ENCODE measurements at regions not wholly inside any gene's neighbourhood (a gene's known extent, or its start where the extent isn't known, plus 50 kb on each side); places are given as distances from the start of the nearest gene placed in this dataset.
A peak's percentile ranks its signal among the peaks of the same experiment; 100 is the strongest.

- Histone ChIP-seq H3K4ac (ENCODE audit: low read depth, low read length) (no peak overlapping the region), H2BK12ac (ENCODE audit: insufficient read length, low read depth, low read length) (no peak overlapping the region), H2AFZ (ENCODE audit: low read length) (no peak overlapping the region), H4K8ac (replicated peaks; ENCODE audit: insufficient read length, low read depth, low read length) (no peak overlapping the region), H3K9me3 (ENCODE audit: control insufficient read depth, low read depth, low read length) (no peaks in the 10 kb centered on the region), H4K91ac (ENCODE audit: insufficient read length, low read depth, low read length) (no peak overlapping the region), H3K23ac (ENCODE audit: insufficient read length, low read depth, low read length) (no peak overlapping the region), H3K18ac (ENCODE audit: insufficient read length, low read depth, low read length) (no peak overlapping the region), H2BK20ac (ENCODE audit: low read depth, low read length, poor library complexity, severe bottlenecking) (no peak overlapping the region), H3K4me2 (ENCODE audit: insufficient read depth, insufficient read length, low read length) (no peak overlapping the region), H3K79me1 (ENCODE audit: insufficient read depth, low read depth, low read length, poor library complexity, severe bottlenecking) (no peaks in the 10 kb centered on the region), H4K20me1 (ENCODE audit: control insufficient read depth, insufficient read depth, insufficient read length) (no peaks in the 10 kb centered on the region), H2AK5ac (ENCODE audit: insufficient read length, low read length) (no peak overlapping the region), H3K27ac (ENCODE audit: insufficient read length, low read depth, low read length) (no peak overlapping the region), H3K4me1 (ENCODE audit: insufficient read depth, low read length) (no peaks in the 10 kb centered on the region; the same call in 1 of the 2 replicates), H4K5ac (ENCODE audit: insufficient read length, low read depth, low read length) (no peak overlapping the region), H3K27me3 (ENCODE audit: insufficient read depth, low read length) (no peaks in the 10 kb centered on the region), H3K9ac (ENCODE audit: extremely low read depth, insufficient read length, low read length) (no peak overlapping the region), H3K14ac (ENCODE audit: insufficient read depth, low read length) (no peak overlapping the region), H2BK120ac (ENCODE audit: low read depth, low read length, poor library complexity, severe bottlenecking) (no peak overlapping the region), H3K56ac (ENCODE audit: insufficient read length, low read depth, low read length) (no peak overlapping the region), H2BK5ac (ENCODE audit: insufficient read length, low read length) (no peak overlapping the region), H3K23me2 (ENCODE audit: insufficient read length, low read depth, low read length, poor library complexity, severe bottlenecking) (no peaks in the 10 kb centered on the region), H3K79me2 (ENCODE audit: insufficient read depth, low read length) (no peaks in the 10 kb centered on the region), H2BK15ac (ENCODE audit: low read depth, low read length) (no peak overlapping the region), H3T11ph (ENCODE audit: low read length) (no peak overlapping the region)
- no peak for DNase-seq
- WGBS (ENCODE audit: extremely low coverage, insufficient read length, low lambda C conversion rate) = no CpG with 5 or more reads among the region's 14 CpGs
- Mint-ChIP-seq H3K27ac (peak overlapping the region in 1 of 3 experiments; percentile 16; a peak in 1 of 7 replicates), H3K4me1 (peaks cover 20 to 30% of the 10 kb centered on the region in 2 experiments), H3K4me3 (no peak overlapping the region), H3K36me3 (ENCODE audit: insufficient read depth in 1 of 3, low read depth in 3 of 3) (no peaks in the 10 kb centered on the region; a peak in 1 of 7 replicates), H3K27me3 (ENCODE audit: low read depth) (peaks cover 9% of the 10 kb centered on the region; the same call in 1 of the 2 replicates), H3K9me3 (no peaks in the 10 kb centered on the region; a peak in 1 of 5 replicates)
- no peak for TF ChIP-seq CTCF (conservative IDR thresholded peaks at IDR 0.05)
Measured at GRCh38 chr1:234921266-234922062, 207.2 kb downstream of the TOMM20 start.

Measured in H9 (cell line).